CD14-positive monocyte (primary cell): ENCODE measurements at regions not wholly inside any gene's neighbourhood (a gene's known extent, or its start where the extent isn't known, plus 50 kb on each side); places are given as distances from the start of the nearest gene placed in this dataset.

Experiments
- DNase-seq, 3 donors: peaks; one replicate each; pipeline ENCODE4 v3.0.0-alpha.2; 2011 to 2022
- H2AFZ ChIP-seq: 2 replicates; pipeline ENCODE4 v1.6.0; 2012; ENCODE audit warnings: mild to moderate bottlenecking, low read depth, low read length, inconsistent platforms; ENCODE audit not compliant: insufficient read depth, poor library complexity, severe bottlenecking
- H3K27ac ChIP-seq, 2 donors: 1 replicate in 1 of 2; 2 replicates in 1 of 2; pipeline ENCODE4 v1.5.1; 2012 to 2013; ENCODE audit warnings: low read length in 2 of 2, control low read depth in 1 of 2, inconsistent platforms in 1 of 2, low read depth in 1 of 2, mild to moderate bottlenecking in 1 of 2
- H3K27me3 ChIP-seq, 2 donors: one replicate each; pipeline versions ENCODE4 v1.6.0 to v1.6.1; 2011 to 2013; ENCODE audit warnings: low read length in 2 of 2; ENCODE audit not compliant: control insufficient read depth in 2 of 2, insufficient read depth in 2 of 2
- H3K36me3 ChIP-seq, 2 donors: replicated peaks in 1 of 2; 1 replicate in 1 of 2; 2 replicates in 1 of 2; pipeline versions ENCODE4 v1.5.1 to v1.6.1; 2012 to 2013; ENCODE audit warnings: low read length in 2 of 2, control low read depth in 1 of 2, inconsistent platforms in 1 of 2, mild to moderate bottlenecking in 1 of 2; ENCODE audit not compliant: insufficient read depth in 2 of 2, control insufficient read depth in 1 of 2
- H3K4me1 ChIP-seq, 2 donors: 1 replicate in 1 of 2; 2 replicates in 1 of 2; pipeline versions ENCODE4 v1.5.1 to v1.6.1; 2012 to 2013; ENCODE audit warnings: low read length in 2 of 2, control low read depth in 1 of 2, inconsistent platforms in 1 of 2, mild to moderate bottlenecking in 1 of 2, moderate library complexity in 1 of 2; ENCODE audit not compliant: insufficient read depth in 2 of 2, control insufficient read depth in 1 of 2
- H3K4me2 ChIP-seq: replicated peaks from 2 replicates; pipeline ENCODE3; 2012; ENCODE audit warnings: low read length, moderate library complexity, mild to moderate bottlenecking; ENCODE audit not compliant: poor library complexity, severe bottlenecking; ENCODE audit errors: extremely low read depth
- H3K4me3 ChIP-seq, 3 experiments: fragments of 200-600 bp in 1 of 3; sonication (generic) in 1 of 3; replicated peaks in 1 of 3; 1 replicate in 2 of 3; 2 replicates in 1 of 3; pipeline ENCODE4 v1.5.1; 2011 to 2013; ENCODE audit warnings: low read length in 3 of 3, mild to moderate bottlenecking in 3 of 3, control low read depth in 2 of 3, low read depth in 2 of 3, inconsistent platforms in 1 of 3, moderate library complexity in 1 of 3
- H3K79me2 ChIP-seq: 2 replicates; pipeline ENCODE4 v1.6.0; 2012; ENCODE audit warnings: mild to moderate bottlenecking, control low read depth, inconsistent platforms, low read length, moderate library complexity; ENCODE audit not compliant: insufficient read depth
- H3K9ac ChIP-seq: 2 replicates; pipeline ENCODE4 v1.6.0; 2017; ENCODE audit warnings: low read length, mild to moderate bottlenecking; ENCODE audit not compliant: insufficient read depth, poor library complexity, severe bottlenecking
- H3K9me3 ChIP-seq, 2 donors: replicated peaks in 1 of 2; 1 replicate in 1 of 2; 2 replicates in 1 of 2; pipeline versions ENCODE4 v1.5.1 to v1.6.1; 2012 to 2013; ENCODE audit warnings: low read length in 2 of 2, control low read depth in 1 of 2; ENCODE audit not compliant: control insufficient read depth in 1 of 2, insufficient read depth in 1 of 2
- H4K20me1 ChIP-seq: 2 replicates; pipeline ENCODE4 v1.6.0; 2012; ENCODE audit warnings: mild to moderate bottlenecking, low read length, control low read depth, moderate library complexity; ENCODE audit not compliant: insufficient read depth
- H3K27ac Mint-ChIP-seq, 7 donors: one replicate each; pipeline ENCODE4 v1.8.0; 2020; ENCODE audit warnings: mild to moderate bottlenecking in 7 of 7, mixed read lengths in 7 of 7, moderate library complexity in 6 of 7, inconsistent platforms in 2 of 7
- H3K27me3 Mint-ChIP-seq, 3 donors: one replicate each; pipeline ENCODE4 v1.8.0; 2021 to 2022; ENCODE audit warnings: low read depth in 3 of 3, mild to moderate bottlenecking in 3 of 3, mixed read lengths in 3 of 3, moderate library complexity in 3 of 3, inconsistent platforms in 1 of 3
- H3K36me3 Mint-ChIP-seq, 2 donors: one replicate each; pipeline ENCODE4 v1.8.0; 2020; ENCODE audit warnings: mixed read lengths in 2 of 2, inconsistent platforms in 1 of 2, mild to moderate bottlenecking in 1 of 2
- H3K4me1 Mint-ChIP-seq: one replicate; pipeline ENCODE4 v1.8.0; 2020; ENCODE audit warnings: mild to moderate bottlenecking, mixed read lengths
- H3K4me3 Mint-ChIP-seq, 2 donors: one replicate each; pipeline ENCODE4 v1.8.0; 2020; ENCODE audit warnings: mild to moderate bottlenecking in 2 of 2, mixed read lengths in 2 of 2, moderate library complexity in 1 of 2
- H3K9me3 Mint-ChIP-seq, 7 donors: one replicate each; pipeline ENCODE4 v1.8.0; 2020 to 2022; ENCODE audit warnings: mixed read lengths in 7 of 7, mild to moderate bottlenecking in 6 of 7, moderate library complexity in 6 of 7, inconsistent platforms in 2 of 7
- CTCF ChIP-seq: fragments of 200-600 bp; IDR thresholded peaks from one replicate; pipeline ENCODE4 v1.8.0; 2022; ENCODE audit warnings: antibody characterized with exemption, mild to moderate bottlenecking
- WGBS: methylation state at CpG from one replicate; pipeline ENCODE4 v1.1.5; 2013; ENCODE audit warnings: missing lambda C conversion rate; ENCODE audit not compliant: insufficient coverage; 5-methylcytosine and 5-hydroxymethylcytosine counted together
- intact Hi-C, 2 donors: fragments of 100-400 bp; cut with micrococcal nuclease; formaldehyde crosslinking; loops; one replicate each; pipeline versions ENCODE4 v1.15.0 to v1.15.1; 2023

DNA sequence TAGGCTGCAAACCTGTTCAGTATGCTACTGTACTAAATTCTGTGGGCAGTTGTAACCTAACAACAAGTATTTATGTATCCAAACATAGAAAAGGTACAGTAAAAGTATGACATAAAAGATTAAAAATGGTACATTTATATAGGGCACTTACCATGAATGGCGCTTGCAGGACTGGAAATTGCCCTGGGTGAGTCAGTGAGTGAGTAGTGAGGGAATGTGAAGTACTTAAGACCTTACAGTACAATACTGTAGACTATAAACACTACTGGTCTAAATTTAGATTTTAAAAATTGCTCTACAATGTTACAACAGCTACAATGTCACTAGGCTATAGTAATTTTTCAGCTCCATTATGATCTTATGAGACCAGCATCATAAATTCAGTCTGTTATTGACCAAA lies 146.0 kb upstream of the GNAI1 start:
- H3K4me3 Mint-ChIP-seq = no peak overlapping the region
- H3K27ac Mint-ChIP-seq = no peak overlapping the region
- Histone ChIP-seq H3K36me3 (no peaks in the 10 kb centered on the region), H3K4me1 (no peaks in the 10 kb centered on the region), H3K27me3 (no peaks in the 10 kb centered on the region), H3K4me3 (no peak overlapping the region), H2AFZ (no peak overlapping the region), H3K79me2 (no peaks in the 10 kb centered on the region), H3K9me3 (no peaks in the 10 kb centered on the region), H4K20me1 (no peaks in the 10 kb centered on the region), H3K9ac (no peak overlapping the region), H3K4me2 (no peak overlapping the region), H3K27ac (no peak overlapping the region)
- no peaks in the 10 kb centered on the region for H3K27me3 Mint-ChIP-seq
- DNase-seq = no peak
- no peaks in the 10 kb centered on the region for H3K9me3 Mint-ChIP-seq
- WGBS = no CpG with 5 or more reads among the region's 1 CpG
- intact Hi-C loops = no loop called here
- TF ChIP-seq CTCF = no peak
- H3K36me3 Mint-ChIP-seq = no peaks in the 10 kb centered on the region
- no peaks in the 10 kb centered on the region for H3K4me1 Mint-ChIP-seq

DNA sequence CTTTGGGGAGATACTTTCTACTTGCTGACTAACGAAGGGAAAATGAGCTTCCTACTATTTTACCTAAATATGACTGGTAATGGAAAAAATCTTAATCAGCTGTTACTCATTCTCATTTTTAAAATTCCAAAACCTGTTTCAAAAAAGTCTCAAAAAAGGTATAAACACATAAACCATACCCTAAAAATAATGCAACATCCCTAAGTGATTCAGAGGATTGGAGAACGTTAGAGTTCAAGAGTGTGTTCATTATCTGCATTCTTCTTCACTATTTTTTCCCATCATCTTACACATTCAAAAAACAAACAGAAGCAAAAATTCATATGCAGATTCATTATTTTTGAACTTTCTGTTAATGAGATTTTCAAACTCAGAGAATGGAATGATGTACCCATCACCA lies 150.4 kb upstream of the GNAI1 start:
- H4K20me1 ChIP-seq = no peaks in the 10 kb centered on the region
- H3K79me2 ChIP-seq = no peaks in the 10 kb centered on the region
- WGBS = no CpG with 5 or more reads among the region's 2 CpGs
- H3K4me1 ChIP-seq = no peaks in the 10 kb centered on the region
- DNase-seq = no peak
- no peak overlapping the region for H3K27ac Mint-ChIP-seq
- no peak overlapping the region for H3K4me3 ChIP-seq
- no peak overlapping the region for H3K4me3 Mint-ChIP-seq
- H2AFZ ChIP-seq = no peak overlapping the region
- H3K36me3 ChIP-seq = no peaks in the 10 kb centered on the region
- no peaks in the 10 kb centered on the region for H3K27me3 ChIP-seq
- H3K9me3 Mint-ChIP-seq = no peaks in the 10 kb centered on the region
- no peaks in the 10 kb centered on the region for H3K36me3 Mint-ChIP-seq
- no peak overlapping the region for H3K4me2 ChIP-seq
- intact Hi-C loops = no loop called here
- H3K27ac ChIP-seq = no peak overlapping the region
- no peak overlapping the region for H3K9ac ChIP-seq
- no peaks in the 10 kb centered on the region for H3K9me3 ChIP-seq
- TF ChIP-seq CTCF = no peak
- peaks cover 0 to 2% (median 0%) of the 10 kb centered on the region in 3 donors for H3K27me3 Mint-ChIP-seq
- H3K4me1 Mint-ChIP-seq = no peaks in the 10 kb centered on the region
